H1 (cell line): ENCODE measurements at regions not wholly inside any gene's neighbourhood (a gene's known extent, or its start where the extent isn't known, plus 50 kb on each side); places are given as distances from the start of the nearest gene placed in this dataset.

Experiments used
- CTCF ChIA-PET: fragments of 300-600 bp; sonication (Branson Sonifier 250); formaldehyde crosslinking; loops from one replicate; lab custom pipeline; 2021; ENCODE audit not compliant: partially characterized antibody; lab: Charles Lee
- POLR2A ChIA-PET: fragments of 300-600 bp; sonication (Branson Sonifier 250); formaldehyde crosslinking; loops from one replicate; lab custom pipeline; 2021; ENCODE audit warnings: inconsistent platforms; ENCODE audit not compliant: partially characterized antibody; lab: Charles Lee
- DNase-seq, 2 experiments: peaks; one replicate each; pipeline versions ENCODE4 v3.0.0 to v3.0.0-alpha.2; 2010 to 2022; ENCODE audit warnings: low spot score in 2 of 2, low read depth in 1 of 2, mixed read lengths in 1 of 2
- FAIRE-seq: peaks from 2 replicates; lab custom pipeline; 2011; peaks lifted over from hg19 to GRCh38; lab: Jason Lieb, UNC
- H2AFZ ChIP-seq: 2 replicates; pipeline ENCODE4 v1.8.1; 2012; ENCODE audit warnings: low read length, inconsistent platforms
- H2AK5ac ChIP-seq: 2 replicates; pipeline ENCODE4 v1.6.1; 2013; ENCODE audit warnings: low read depth, low read length
- H2BK120ac ChIP-seq: replicated peaks from 2 replicates; pipeline ENCODE3; 2013; ENCODE audit warnings: low read depth, low read length, inconsistent platforms
- H2BK12ac ChIP-seq: 2 replicates; pipeline ENCODE4 v1.6.1; 2013; ENCODE audit warnings: low read depth, low read length
- H2BK15ac ChIP-seq: 2 replicates; pipeline ENCODE4 v1.6.1; 2013; ENCODE audit warnings: low read length
- H2BK20ac ChIP-seq: 2 replicates; pipeline ENCODE4 v1.6.1; 2013; ENCODE audit warnings: low read length
- H2BK5ac ChIP-seq: 2 replicates; pipeline ENCODE4 v1.6.1; 2013; ENCODE audit warnings: low read depth, low read length
- H3K14ac ChIP-seq: 2 replicates; pipeline ENCODE4 v1.6.1; 2013; ENCODE audit warnings: inconsistent platforms; ENCODE audit not compliant: insufficient read length
- H3K18ac ChIP-seq: 2 replicates; pipeline ENCODE4 v1.6.1; 2013; ENCODE audit warnings: low read length; ENCODE audit errors: extremely low read depth
- H3K23ac ChIP-seq: 2 replicates; pipeline ENCODE4 v1.6.1; 2013; ENCODE audit warnings: inconsistent platforms; ENCODE audit not compliant: insufficient read length
- H3K23me2 ChIP-seq: 2 replicates; pipeline ENCODE4 v1.6.1; 2013; ENCODE audit warnings: low read depth, low read length
- H3K27ac ChIP-seq: 2 replicates; pipeline ENCODE4 v1.6.1; 2011; ENCODE audit warnings: low read depth, low read length, inconsistent platforms
- H3K27me3 ChIP-seq, 4 experiments: replicated peaks in 1 of 4; 1 replicate in 1 of 4; 2 replicates in 3 of 4; pipeline versions ENCODE4 v1.6.1 to v1.8.1; 2011 to 2013; ENCODE audit warnings: low read length in 3 of 4, mild to moderate bottlenecking in 3 of 4, inconsistent platforms in 2 of 4, mixed read lengths in 2 of 4, moderate library complexity in 1 of 4; ENCODE audit not compliant: control insufficient read depth in 3 of 4, insufficient read depth in 3 of 4; ENCODE audit errors: extremely low read depth in 1 of 4
- H3K36me3 ChIP-seq, 4 experiments: 2 replicates each; pipeline versions ENCODE4 v1.6.1 to v1.8.1; 2011 to 2013; ENCODE audit warnings: mild to moderate bottlenecking in 4 of 4, low read length in 3 of 4, moderate library complexity in 2 of 4, control low read depth in 1 of 4, inconsistent platforms in 1 of 4; ENCODE audit not compliant: insufficient read depth in 4 of 4, control insufficient read depth in 2 of 4
- H3K4ac ChIP-seq: replicated peaks from 2 replicates; pipeline ENCODE3; 2013; ENCODE audit warnings: low read length, low read depth, mixed read lengths, inconsistent platforms; ENCODE audit not compliant: insufficient read length
- H3K4me1 ChIP-seq, 4 experiments: replicated peaks in 1 of 4; 1 replicate in 1 of 4; 2 replicates in 3 of 4; pipeline versions ENCODE4 v1.6.1 to v1.8.1; 2011 to 2013; ENCODE audit warnings: low read length in 3 of 4, inconsistent platforms in 2 of 4, mixed read lengths in 1 of 4; ENCODE audit not compliant: insufficient read depth in 4 of 4, control insufficient read depth in 3 of 4
- H3K4me2 ChIP-seq, 2 experiments: 2 replicates each; pipeline versions ENCODE4 v1.6.1 to v1.8.1; 2011 to 2013; ENCODE audit warnings: low read depth in 2 of 2, low read length in 2 of 2, control low read depth in 1 of 2, inconsistent platforms in 1 of 2, mild to moderate bottlenecking in 1 of 2; ENCODE audit not compliant: insufficient read depth in 1 of 2
- H3K4me3 ChIP-seq, 4 experiments: fragments of 200-600, 300-600 bp in 1 of 4; sonication (generic), shearing (Covaris generic), sonication (Bioruptor Twin) in 1 of 4; 2 replicates each; pipeline versions ENCODE4 v1.5.1 to v1.8.1; 2011 to 2016; ENCODE audit warnings: low read length in 4 of 4, low read depth in 3 of 4, control low read depth in 2 of 4, inconsistent platforms in 2 of 4, mild to moderate bottlenecking in 2 of 4, mixed read lengths in 1 of 4, moderate library complexity in 1 of 4; ENCODE audit not compliant: insufficient read depth in 2 of 4; ENCODE audit errors: extremely low read depth in 1 of 4
- H3K56ac ChIP-seq: replicated peaks from 2 replicates; pipeline ENCODE3; 2013; ENCODE audit warnings: low read depth, mild to moderate bottlenecking, mixed read lengths, low read length, inconsistent platforms; ENCODE audit not compliant: insufficient read length
- H3K79me1 ChIP-seq: 2 replicates; pipeline ENCODE4 v1.6.1; 2013; ENCODE audit warnings: low read depth, low read length, control low read depth
- H3K79me2 ChIP-seq, 2 experiments: 2 replicates each; pipeline versions ENCODE4 v1.6.1 to v1.8.1; 2012 to 2013; ENCODE audit warnings: low read length in 2 of 2, mild to moderate bottlenecking in 2 of 2, inconsistent platforms in 1 of 2; ENCODE audit not compliant: insufficient read depth in 2 of 2, control insufficient read depth in 1 of 2
- H3K9ac ChIP-seq, 4 experiments: replicated peaks in 1 of 4; 1 replicate in 1 of 4; 2 replicates in 3 of 4; pipeline versions ENCODE4 v1.6.1 to v1.8.1; 2011 to 2013; ENCODE audit warnings: low read depth in 3 of 4, low read length in 3 of 4, control low read depth in 2 of 4, mild to moderate bottlenecking in 2 of 4, moderate library complexity in 2 of 4, inconsistent platforms in 1 of 4; ENCODE audit errors: extremely low read depth in 1 of 4
- H3K9me3 ChIP-seq, 2 experiments: 2 replicates each; pipeline versions ENCODE4 v1.6.1 to v1.8.1; 2012 to 2013; ENCODE audit warnings: mild to moderate bottlenecking in 2 of 2, moderate library complexity in 2 of 2, control low read depth in 1 of 2, inconsistent platforms in 1 of 2, low read depth in 1 of 2, low read length in 1 of 2, mixed read lengths in 1 of 2; ENCODE audit not compliant: insufficient read depth in 2 of 2
- H4K20me1 ChIP-seq, 2 experiments: replicated peaks in 1 of 2; 2 replicates each; pipeline versions ENCODE3 to v1.8.1; 2011 to 2013; ENCODE audit warnings: inconsistent platforms in 2 of 2, low read length in 2 of 2, mild to moderate bottlenecking in 1 of 2; ENCODE audit not compliant: insufficient read depth in 2 of 2, control insufficient read depth in 1 of 2
- H4K5ac ChIP-seq: 2 replicates; pipeline ENCODE4 v1.6.1; 2013; ENCODE audit warnings: low read length, low read depth, mixed read lengths, inconsistent platforms; ENCODE audit not compliant: insufficient read length
- H4K8ac ChIP-seq: 2 replicates; pipeline ENCODE4 v1.8.0; 2013; ENCODE audit warnings: mild to moderate bottlenecking, moderate library complexity, low read length, inconsistent platforms; ENCODE audit not compliant: insufficient read depth; ENCODE audit errors: extremely low read depth
- H4K91ac ChIP-seq: replicated peaks from 2 replicates; pipeline ENCODE3; 2013; ENCODE audit warnings: low read length, mixed read lengths, inconsistent platforms; ENCODE audit not compliant: insufficient read length
- BACH1 ChIP-seq: IDR thresholded peaks from 2 replicates; pipeline ENCODE4 v1.6.1; 2012; ENCODE audit warnings: low read length, improper control_type of control experiment
- BRCA1 ChIP-seq: IDR thresholded peaks from 2 replicates; pipeline ENCODE4 v1.6.1; 2012; ENCODE audit warnings: low read depth, low read length, improper control_type of control experiment
- CBX5 ChIP-seq: fragments of 300-800, 300-1000 bp; sonication (generic); IDR thresholded peaks from 2 replicates; pipeline ENCODE4 v1.7.1; 2016; ENCODE audit warnings: antibody characterized with exemption, low read length, low read depth
- CREB1 ChIP-seq: IDR thresholded peaks from 2 replicates; pipeline ENCODE4 v1.6.1; 2012; ENCODE audit warnings: inconsistent platforms
- EGR1 ChIP-seq: IDR thresholded peaks from 2 replicates; pipeline ENCODE4 v1.6.1; 2011; ENCODE audit warnings: low read depth, low read length, borderline replicate concordance
- EZH2 ChIP-seq: fragments of 200-600 bp; sonication (generic); IDR thresholded peaks from 2 replicates; pipeline ENCODE4 v1.7.1; 2012; ENCODE audit warnings: low read depth, mild to moderate bottlenecking, moderate library complexity, low read length, inconsistent platforms; ENCODE audit not compliant: severe bottlenecking
- KDM5A ChIP-seq: fragments of 200-600 bp; IDR thresholded peaks from 2 replicates; pipeline ENCODE4 v1.7.1; 2012; ENCODE audit warnings: mild to moderate bottlenecking, low read length, inconsistent platforms, mixed read lengths
- RXRA ChIP-seq: IDR thresholded peaks from 2 replicates; pipeline ENCODE4 v1.6.1; 2011; ENCODE audit warnings: low read depth, mild to moderate bottlenecking, low read length, moderate library complexity; ENCODE audit not compliant: insufficient read depth
- SIRT6 ChIP-seq: IDR thresholded peaks from one replicate; pipeline ENCODE4 v1.7.1; 2012; ENCODE audit warnings: low read length, inconsistent platforms
- SRF ChIP-seq: IDR thresholded peaks from 2 replicates; pipeline ENCODE4 v1.6.1; 2011; ENCODE audit warnings: mild to moderate bottlenecking, low read depth, low read length, moderate library complexity
- YY1 ChIP-seq: IDR thresholded peaks from 2 replicates; pipeline ENCODE4 v1.6.1; 2011; ENCODE audit warnings: low read depth, mild to moderate bottlenecking, low read length

- FAIRE-seq (no peak), DNase-seq (no peak)
- H2BK5ac ChIP-seq, result no peak overlapping the region
- no peaks in the 10 kb centered on the region for H3K79me2 ChIP-seq
- H3K36me3 ChIP-seq, result no peaks in the 10 kb centered on the region
- H2BK120ac ChIP-seq, result no peak overlapping the region
- H4K5ac ChIP-seq, result no peak overlapping the region
- ChIA-PET CTCF (no interaction called here), POLR2A (no interaction called here)
- H2BK15ac ChIP-seq, result no peak overlapping the region
- H4K91ac ChIP-seq, result no peak overlapping the region
- H3K9me3 ChIP-seq, result no peaks in the 10 kb centered on the region
- H3K27ac ChIP-seq, result no peak overlapping the region
- no peaks in the 10 kb centered on the region for H3K27me3 ChIP-seq
- no peaks in the 10 kb centered on the region for H4K20me1 ChIP-seq
- TF ChIP-seq RXRA (no peak), EZH2 (no peak), EGR1 (no peak), BACH1 (no peak), KDM5A (no peak), YY1 (no peak), SRF (no peak), SIRT6 (no peak), CREB1 (no peak), BRCA1 (no peak), CBX5 (no peak)
- H3K9ac ChIP-seq, result no peak overlapping the region
- no peak overlapping the region for H3K23ac ChIP-seq
- no peak overlapping the region for H3K56ac ChIP-seq
- H3K4me1 ChIP-seq, result no peaks in the 10 kb centered on the region
- no peak overlapping the region for H3K4me2 ChIP-seq
- no peak overlapping the region for H2AFZ ChIP-seq
- no peak overlapping the region for H2AK5ac ChIP-seq
- no peaks in the 10 kb centered on the region for H3K79me1 ChIP-seq
- no peaks in the 10 kb centered on the region for H3K23me2 ChIP-seq
- H3K4me3 ChIP-seq, result no peak overlapping the region
- no peak overlapping the region for H3K4ac ChIP-seq
- no peak overlapping the region for H2BK20ac ChIP-seq
- no peak overlapping the region for H2BK12ac ChIP-seq
- H3K18ac ChIP-seq, result no peak overlapping the region
- no peak overlapping the region for H4K8ac ChIP-seq
- H3K14ac ChIP-seq, result no peak overlapping the region
Observed at GRCh38 chr4:66923081-66923865, 622.0 kb downstream of the CENPC start.
